Esophagus (tissue), 2 donors: ENCODE measurements at regions not wholly inside any gene's neighbourhood (a gene's known extent, or its start where the extent isn't known, plus 50 kb on each side); places are given as distances from the start of the nearest gene placed in this dataset.

ENCODE experiments used
- H3K27ac ChIP-seq, 2 donors: one replicate each; pipeline ENCODE4 v1.5.1; 2013; ENCODE audit warnings: low read depth in 2 of 2, mild to moderate bottlenecking in 2 of 2, inconsistent platforms in 1 of 2, low read length in 1 of 2, moderate library complexity in 1 of 2
- H3K27me3 ChIP-seq, 2 donors: one replicate each; pipeline ENCODE4 v1.6.1; 2013; ENCODE audit warnings: low read length in 2 of 2, control low read depth in 1 of 2, mild to moderate bottlenecking in 1 of 2; ENCODE audit not compliant: insufficient read depth in 2 of 2, control insufficient read depth in 1 of 2
- H3K36me3 ChIP-seq, 2 donors: one replicate each; pipeline ENCODE4 v1.6.1; 2013; ENCODE audit warnings: low read length in 1 of 2; ENCODE audit not compliant: control insufficient read depth in 2 of 2, insufficient read depth in 2 of 2
- H3K4me1 ChIP-seq, 2 donors: one replicate each; pipeline ENCODE4 v1.6.1; 2013; ENCODE audit warnings: low read length in 1 of 2; ENCODE audit not compliant: control insufficient read depth in 2 of 2, insufficient read depth in 2 of 2
- H3K4me3 ChIP-seq, 2 donors: one replicate each; pipeline ENCODE4 v1.5.1; 2013; ENCODE audit warnings: low read length in 2 of 2, mild to moderate bottlenecking in 2 of 2, low read depth in 1 of 2, moderate library complexity in 1 of 2
- H3K9me3 ChIP-seq, 2 donors: one replicate each; pipeline ENCODE4 v1.6.1; 2013; ENCODE audit warnings: mild to moderate bottlenecking in 2 of 2, low read depth in 1 of 2, low read length in 1 of 2, moderate library complexity in 1 of 2; ENCODE audit not compliant: control insufficient read depth in 2 of 2, insufficient read depth in 1 of 2
- WGBS, 2 donors: extraction: QIAGEN DNeasy Blood & Tissue Kit; methylation state at CpG; one replicate each; pipeline ENCODE4 v1.1.7; 2013; 5-methylcytosine and 5-hydroxymethylcytosine counted together
- donor health status: healthy with polysubstance abuse.
- donor health status: Bipolar disorder and iron deficiency.

DNA sequence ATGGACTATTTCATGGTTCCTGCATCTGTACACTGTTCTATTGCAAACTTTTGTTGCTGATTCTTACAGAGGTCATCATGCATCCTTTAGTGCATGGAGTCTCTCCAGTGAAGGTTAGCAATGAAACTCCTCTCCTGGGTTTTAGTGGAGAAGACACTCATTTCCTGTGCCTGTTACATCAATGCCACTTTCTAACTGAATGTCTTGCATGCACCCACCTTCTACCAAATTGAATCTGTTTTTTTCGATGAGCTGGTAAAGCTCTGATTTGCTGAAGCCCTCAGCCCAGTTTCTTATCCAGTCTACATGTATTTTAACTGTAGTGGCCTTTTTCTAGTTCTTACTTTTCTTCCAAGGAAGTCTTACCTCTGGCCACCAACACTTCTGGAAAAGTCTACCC lies 591.8 kb upstream of the ADAMTS16 start:
- H3K27ac ChIP-seq, result no peak overlapping the region
- no peaks in the 10 kb centered on the region for H3K27me3 ChIP-seq
- H3K36me3 ChIP-seq, result no peaks in the 10 kb centered on the region
- 84 to 86% methylated on average over 1 of the region's 1 CpG for WGBS, 2 donors
- H3K9me3 ChIP-seq, result no peaks in the 10 kb centered on the region
- H3K4me3 ChIP-seq, result no peak overlapping the region
- no peaks in the 10 kb centered on the region for H3K4me1 ChIP-seq

DNA sequence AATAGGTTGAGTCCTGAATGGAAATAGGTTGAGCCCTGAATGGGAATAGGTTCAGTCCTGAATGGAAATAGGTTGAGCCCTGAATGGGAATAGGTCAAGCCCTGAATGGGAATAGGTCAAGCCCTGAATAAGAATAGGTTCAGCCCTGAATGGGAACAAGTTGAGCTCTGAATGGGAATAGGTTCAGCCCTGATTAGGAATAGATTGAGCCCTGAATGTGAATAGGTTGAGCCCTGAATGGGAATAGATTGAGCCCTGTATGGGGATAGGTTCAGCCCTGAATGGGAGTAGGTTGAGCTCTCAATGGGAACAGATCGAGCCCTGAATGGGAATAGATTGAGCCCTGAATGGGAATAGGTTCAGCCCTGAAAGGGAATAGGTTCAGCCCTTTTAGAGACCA lies 590.8 kb upstream of the ADAMTS16 start:
- Histone ChIP-seq H3K27me3 (no peaks in the 10 kb centered on the region), H3K4me3 (no peak overlapping the region), H3K9me3 (no peaks in the 10 kb centered on the region), H3K27ac (no peak overlapping the region), H3K36me3 (no peaks in the 10 kb centered on the region), H3K4me1 (no peaks in the 10 kb centered on the region)
- WGBS, 2 donors, result 79 to 82% methylated on average over 1 of the region's 1 CpG

DNA sequence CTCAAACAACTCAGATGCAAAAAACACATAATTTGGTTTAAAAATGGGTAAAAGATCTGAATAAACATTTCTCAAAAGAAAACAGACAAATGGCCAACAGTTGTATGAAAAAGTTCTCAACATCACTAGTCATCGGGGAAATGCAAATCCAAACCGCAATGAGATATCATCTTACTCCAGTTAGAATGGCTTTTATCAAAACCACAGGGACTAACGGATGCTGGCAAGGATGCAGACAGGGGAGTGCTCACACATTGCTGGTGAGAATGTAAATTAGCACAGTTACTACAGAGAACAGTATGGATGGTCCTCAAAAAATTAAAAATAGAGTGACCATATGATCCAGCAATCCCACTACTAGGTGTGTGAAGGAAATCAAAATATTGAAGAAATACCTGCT lies 589.1 kb upstream of the ADAMTS16 start:
- no peaks in the 10 kb centered on the region for H3K4me1 ChIP-seq
- H3K36me3 ChIP-seq, result no peaks in the 10 kb centered on the region
- H3K9me3 ChIP-seq, result no peaks in the 10 kb centered on the region
- H3K27ac ChIP-seq, result no peak overlapping the region
- WGBS, 2 donors, result 82 to 84% methylated on average over 3 of the region's 3 CpGs
- no peak overlapping the region for H3K4me3 ChIP-seq
- H3K27me3 ChIP-seq, result no peaks in the 10 kb centered on the region

DNA sequence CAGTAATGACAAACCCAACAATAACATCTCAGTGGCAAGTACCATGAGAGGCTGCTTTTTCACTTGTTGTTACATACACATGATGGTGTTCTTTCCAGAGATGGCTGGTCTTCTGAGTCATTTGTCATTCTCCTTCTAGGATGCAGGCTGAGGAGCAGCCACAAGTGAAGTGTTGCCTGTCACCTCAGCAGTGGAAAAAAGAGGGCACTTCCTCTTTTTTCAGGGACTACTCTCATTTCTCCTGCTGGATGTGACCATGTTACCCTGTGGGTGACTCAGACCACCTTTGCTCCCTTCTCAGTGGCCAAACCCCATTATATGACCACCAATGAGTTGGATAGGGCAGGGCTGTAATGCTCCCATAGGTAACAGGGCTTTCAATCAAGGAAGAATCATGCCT lies 587.0 kb upstream of the ADAMTS16 start:
- no peaks in the 10 kb centered on the region for H3K36me3 ChIP-seq
- H3K27me3 ChIP-seq, result no peaks in the 10 kb centered on the region
- H3K4me3 ChIP-seq, result no peak overlapping the region
- H3K4me1 ChIP-seq, result no peaks in the 10 kb centered on the region
- H3K27ac ChIP-seq, result no peak overlapping the region
- H3K9me3 ChIP-seq, result no peaks in the 10 kb centered on the region

DNA sequence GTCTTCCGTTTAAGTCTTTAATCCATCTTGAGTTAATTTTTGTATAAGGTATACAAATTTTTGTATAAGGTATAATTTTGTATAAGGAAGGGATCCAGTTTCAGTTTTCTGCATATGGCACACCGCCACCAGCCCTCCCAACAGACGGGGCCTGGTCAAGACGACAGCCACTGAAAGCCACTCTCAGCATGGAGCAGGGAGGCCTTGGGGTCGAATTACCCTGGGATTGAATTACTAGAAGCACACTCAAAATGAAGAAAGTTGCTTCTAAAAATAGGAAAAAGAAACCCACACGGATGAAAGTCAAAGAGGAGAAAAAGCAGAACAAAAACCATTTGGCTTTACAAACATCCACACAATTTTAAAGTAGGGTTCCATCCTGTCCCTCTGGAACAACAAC lies 586.2 kb upstream of the ADAMTS16 start:
- 55 to 70% methylated on average over 6 of the region's 6 CpGs for WGBS, 2 donors
- H3K9me3 ChIP-seq, result no peaks in the 10 kb centered on the region
- H3K4me1 ChIP-seq, result no peaks in the 10 kb centered on the region
- H3K36me3 ChIP-seq, result no peaks in the 10 kb centered on the region
- H3K27me3 ChIP-seq, result no peaks in the 10 kb centered on the region
- H3K27ac ChIP-seq, result no peak overlapping the region
- no peak overlapping the region for H3K4me3 ChIP-seq

DNA sequence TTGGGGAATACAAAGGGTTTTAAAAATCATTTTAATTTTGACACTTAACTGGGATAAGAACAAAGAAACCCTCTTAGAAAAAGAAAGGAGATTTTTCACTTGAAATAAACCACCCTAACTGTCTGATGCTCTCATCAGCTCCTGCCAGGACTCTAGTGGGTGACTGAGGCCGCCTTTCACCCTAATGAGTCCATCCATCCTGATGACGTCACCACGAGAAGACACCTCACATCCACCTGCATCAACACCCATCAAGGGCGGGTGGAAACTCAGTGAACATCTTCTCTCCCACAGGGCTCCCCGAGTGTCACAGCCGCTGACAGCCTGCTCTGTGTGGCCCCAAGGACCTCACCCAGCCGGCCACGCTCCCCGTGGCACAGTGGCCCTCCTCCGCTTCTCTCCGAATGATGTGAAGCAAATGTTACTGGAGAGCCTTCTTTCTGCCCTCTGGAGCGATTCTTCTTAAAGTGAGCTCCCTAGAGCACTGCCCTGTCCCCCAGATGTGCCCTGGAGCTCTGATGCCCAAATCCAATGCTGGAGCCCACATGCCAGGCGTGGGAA lies 584.3 kb upstream of the ADAMTS16 start:
- Histone ChIP-seq H3K4me3 (no peak overlapping the region), H3K9me3 (no peaks in the 10 kb centered on the region), H3K4me1 (no peaks in the 10 kb centered on the region), H3K36me3 (no peaks in the 10 kb centered on the region), H3K27ac (no peak overlapping the region), H3K27me3 (no peaks in the 10 kb centered on the region)
- WGBS, 2 donors, result 84 to 88% methylated on average over 13 of the region's 13 CpGs

DNA sequence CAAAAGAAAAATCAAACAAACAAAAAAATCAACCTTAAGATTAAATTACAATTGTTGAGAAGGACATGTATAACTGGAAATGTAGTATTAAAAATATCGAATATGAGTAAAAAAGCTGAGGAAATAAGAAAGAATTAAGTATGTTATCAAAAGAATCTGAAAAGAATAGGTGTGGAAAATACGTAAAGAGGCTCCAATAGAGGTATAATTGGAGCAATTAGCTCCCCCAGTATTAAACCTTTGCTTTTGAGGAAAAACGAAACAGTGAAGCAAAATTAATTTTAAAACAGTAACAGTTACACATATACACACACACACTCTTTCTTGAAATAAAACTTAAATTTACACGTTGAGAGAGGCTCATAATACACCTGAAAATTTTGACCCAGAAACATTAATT lies 578.7 kb upstream of the ADAMTS16 start:
- H3K4me1 ChIP-seq, result no peaks in the 10 kb centered on the region
- H3K36me3 ChIP-seq, result no peaks in the 10 kb centered on the region
- no peak overlapping the region for H3K27ac ChIP-seq
- H3K27me3 ChIP-seq, result no peaks in the 10 kb centered on the region
- peaks cover 0 to 2% of the 10 kb centered on the region in 2 donors for H3K9me3 ChIP-seq
- no peak overlapping the region for H3K4me3 ChIP-seq
- WGBS, 2 donors, result 69 to 79% methylated on average over 4 of the region's 4 CpGs

DNA sequence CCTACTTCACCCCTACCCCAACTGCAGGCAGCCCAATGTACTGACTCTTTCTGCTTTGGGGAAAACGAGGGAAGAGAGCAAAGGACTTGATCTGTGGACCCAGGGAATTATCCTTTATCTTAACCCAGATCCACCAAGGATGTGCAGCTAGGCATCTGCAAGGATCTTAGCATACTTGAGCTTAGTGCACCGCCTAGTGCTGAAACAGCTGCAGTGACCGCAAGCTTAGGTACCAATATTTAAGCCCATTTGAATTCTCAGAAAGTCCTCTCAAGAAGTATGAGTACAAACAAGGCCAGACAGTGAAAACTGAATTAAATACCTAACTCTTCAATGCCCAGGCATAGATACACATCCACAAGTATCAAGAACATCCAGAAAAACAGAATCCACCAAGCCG lies 576.7 kb upstream of the ADAMTS16 start:
- Histone ChIP-seq H3K27me3 (no peaks in the 10 kb centered on the region), H3K9me3 (peaks cover 0 to 2% of the 10 kb centered on the region in 2 donors), H3K4me3 (no peak overlapping the region), H3K27ac (no peak overlapping the region), H3K4me1 (no peaks in the 10 kb centered on the region), H3K36me3 (no peaks in the 10 kb centered on the region)
- 60 to 71% methylated on average over 4 of the region's 4 CpGs for WGBS, 2 donors

DNA sequence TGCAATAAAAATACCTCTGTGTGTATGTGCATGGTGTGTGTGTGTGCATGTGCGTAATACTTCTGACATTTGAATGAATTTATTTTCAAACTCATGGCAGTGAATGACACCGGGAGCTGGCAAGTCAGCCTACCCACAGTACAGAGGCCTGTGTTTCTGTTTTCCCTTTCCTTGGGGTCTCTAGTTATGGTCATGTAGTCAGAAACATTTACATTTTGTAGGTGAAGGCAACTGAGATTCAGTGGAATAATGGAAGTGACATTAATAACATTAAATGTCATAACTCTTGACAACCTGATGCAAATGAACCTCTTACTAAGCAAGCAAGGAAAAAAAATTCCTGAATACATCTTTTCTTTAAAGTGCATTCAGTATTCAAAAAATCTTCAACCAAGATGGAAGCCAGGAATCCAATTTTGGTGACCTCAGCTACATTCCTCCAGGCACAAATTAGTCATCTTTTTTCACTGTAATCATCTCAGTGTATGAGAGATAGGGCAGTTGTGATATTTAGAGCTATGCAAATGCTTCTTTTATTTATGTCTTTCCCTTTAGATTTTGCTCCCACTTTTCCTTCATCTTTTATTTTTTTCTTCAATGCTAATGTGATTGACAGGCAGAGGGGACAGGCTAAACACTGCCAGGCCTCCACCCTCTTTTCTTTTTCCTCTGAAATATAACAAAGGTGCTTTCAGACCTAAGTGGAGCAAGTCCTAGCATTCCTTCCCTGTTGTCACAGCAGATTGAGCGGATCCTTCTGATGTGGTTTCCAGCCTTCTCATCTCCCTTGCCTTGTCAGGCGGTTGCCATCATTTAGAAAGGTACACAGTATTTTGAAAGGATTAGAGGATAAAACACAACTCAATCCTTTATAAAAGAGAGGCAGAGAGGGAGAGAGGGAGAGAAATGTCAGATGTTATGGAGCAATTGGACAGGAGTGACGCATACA lies 569.8 kb upstream of the ADAMTS16 start:
- no peak overlapping the region for H3K27ac ChIP-seq
- no peaks in the 10 kb centered on the region for H3K4me1 ChIP-seq
- H3K36me3 ChIP-seq, result no peaks in the 10 kb centered on the region
- H3K9me3 ChIP-seq, result no peaks in the 10 kb centered on the region
- H3K27me3 ChIP-seq, result no peaks in the 10 kb centered on the region
- WGBS, 2 donors, result 62 to 64% methylated on average over 5 of the region's 5 CpGs
- H3K4me3 ChIP-seq, result no peak overlapping the region
